AG09319 (cell line): ENCODE measurements at regions not wholly inside any gene's neighbourhood (a gene's known extent, or its start where the extent isn't known, plus 50 kb on each side); places are given as distances from the start of the nearest gene placed in this dataset.

Source experiments
- DNase-seq: peaks from one replicate; pipeline ENCODE4 v3.0.0-alpha.2; 2010; ENCODE audit warnings: low read depth; ENCODE audit errors: extremely low read depth
- CTCF ChIP-seq: IDR thresholded peaks from 2 replicates; pipeline ENCODE4 v1.5.1; 2011; ENCODE audit warnings: low read depth, mild to moderate bottlenecking, inconsistent platforms, low read length, moderate library complexity

DNA sequence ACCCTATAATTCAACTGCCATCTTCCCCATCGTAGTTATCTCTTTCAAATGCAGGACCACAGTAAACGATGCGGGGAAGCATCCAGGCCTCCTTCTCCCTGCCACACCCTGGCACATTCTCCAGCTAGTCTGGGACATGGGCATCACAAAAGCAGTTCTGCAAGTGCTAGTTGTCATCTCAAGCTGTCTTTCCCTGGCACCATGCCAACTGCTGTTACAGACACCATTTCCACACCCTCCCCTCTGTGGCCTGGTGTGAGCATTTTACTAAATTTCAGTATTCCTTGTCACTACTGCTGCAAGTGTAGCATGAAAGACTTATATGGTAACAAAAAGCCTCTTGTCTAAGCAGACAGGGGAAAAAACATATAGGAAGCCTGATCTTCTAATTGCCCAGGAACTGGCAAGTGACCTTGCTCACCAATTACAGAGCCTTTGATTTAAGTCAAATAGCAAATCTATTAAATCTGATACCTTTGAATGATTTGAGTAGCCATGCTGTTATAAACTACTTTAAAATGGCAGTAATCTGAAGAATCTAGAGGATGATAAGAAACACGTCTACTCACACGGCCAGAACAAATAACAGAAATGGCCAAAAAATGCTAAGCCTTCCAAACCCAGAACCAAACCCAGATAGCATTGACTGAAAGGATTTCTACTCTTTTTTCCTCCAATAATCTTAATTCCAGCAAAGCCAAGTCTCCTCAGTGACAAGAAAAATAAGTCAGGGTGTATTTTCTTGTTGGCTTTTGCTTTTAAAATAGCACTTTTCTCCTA is 179.0 kb downstream of the NUFIP1 start:
- TF ChIP-seq CTCF, result no peak
- DNase-seq, result no peak

DNA sequence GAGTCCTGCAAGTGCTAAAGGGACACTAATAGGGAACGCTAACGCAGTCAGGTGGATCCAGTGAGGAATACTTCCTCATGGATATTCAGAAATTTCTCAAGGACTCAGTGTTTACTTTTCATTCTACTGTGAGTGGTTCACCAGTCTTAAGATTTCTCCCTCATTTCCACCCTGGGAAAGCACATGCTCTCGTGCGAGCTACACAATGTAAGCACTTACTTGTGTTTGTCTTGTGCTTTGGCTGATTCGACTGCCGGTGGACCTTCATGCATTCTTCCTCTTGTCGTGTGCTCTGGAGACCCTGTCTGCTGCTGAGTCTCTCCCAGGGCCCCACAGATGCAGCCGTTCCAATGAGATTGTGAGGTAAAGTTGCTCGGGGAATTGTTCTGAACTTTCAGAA is 180.1 kb downstream of the NUFIP1 start:
- no peak for DNase-seq
- no peak for TF ChIP-seq CTCF

DNA sequence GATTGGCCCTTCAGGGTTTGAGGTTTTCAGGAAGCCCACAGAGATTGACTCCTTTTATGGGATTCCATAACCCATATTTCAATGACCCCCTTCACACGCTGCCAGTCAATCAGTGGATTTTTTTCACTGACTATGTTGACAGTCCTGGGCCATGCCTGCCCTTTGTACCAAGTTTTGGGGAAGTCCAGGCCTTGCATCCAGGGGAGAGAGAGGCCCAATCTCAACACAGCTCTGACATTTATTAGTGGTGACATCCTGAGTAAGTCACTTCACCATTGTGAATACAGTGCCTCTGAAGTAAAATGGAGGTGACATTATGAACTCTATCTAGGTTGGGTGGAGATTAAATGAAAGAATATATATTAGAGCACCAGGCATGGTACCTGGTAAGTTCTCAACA is 181.1 kb downstream of the NUFIP1 start:
- TF ChIP-seq CTCF, result no peak
- no peak for DNase-seq

DNA sequence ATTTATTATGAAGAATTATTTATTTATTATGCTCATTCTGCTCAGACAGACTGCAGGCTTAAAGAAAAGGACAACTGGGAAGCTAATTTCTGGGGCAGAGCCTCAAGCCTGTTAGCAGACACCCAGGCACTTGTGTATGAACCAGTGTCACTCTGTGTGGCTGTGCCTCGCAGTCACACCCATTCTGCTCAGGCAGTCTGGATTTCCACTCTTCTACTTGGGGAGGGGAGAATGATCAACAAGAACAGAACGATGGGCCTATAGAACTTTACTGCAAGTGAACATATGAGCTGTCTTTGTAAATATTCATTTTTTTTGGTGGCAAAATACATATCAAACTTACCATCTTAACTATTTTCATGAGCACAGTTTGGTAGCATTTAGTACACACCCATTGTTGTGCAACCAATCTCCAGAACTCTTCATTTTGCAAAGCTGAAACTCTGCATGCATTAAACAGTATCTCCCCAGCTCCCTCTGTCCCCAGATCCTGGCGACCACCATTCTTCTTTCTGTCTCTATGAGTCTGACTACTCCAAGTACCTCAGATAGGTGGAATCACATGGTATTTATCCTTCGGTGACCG is 181.7 kb downstream of the NUFIP1 start:
- no peak for TF ChIP-seq CTCF

DNA sequence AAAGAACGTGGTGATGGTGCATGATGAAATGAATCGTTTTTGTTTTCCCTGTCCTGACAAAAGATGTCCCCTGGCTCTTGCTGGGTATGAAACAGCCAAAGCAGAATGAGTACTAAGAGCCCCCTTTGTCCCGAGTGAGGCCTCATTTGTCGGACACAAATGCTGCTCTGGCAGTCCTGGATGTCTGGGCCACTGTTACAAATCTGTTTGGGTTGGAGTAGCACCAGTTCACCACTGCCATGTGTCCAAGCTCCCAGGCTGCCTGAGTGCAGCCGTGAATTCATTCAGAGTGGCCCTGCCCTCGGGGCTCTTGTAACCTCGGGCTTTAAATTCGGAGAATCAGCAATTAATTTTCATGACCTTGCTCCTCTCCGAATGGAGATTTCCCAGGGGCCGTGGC is 182.4 kb downstream of the NUFIP1 start:
- DNase-seq, result no peak
- TF ChIP-seq CTCF, result no peak

More for the DNA sequence above, 181.7 kb downstream of the NUFIP1 start:
- DNase-seq, result no peak

DNA sequence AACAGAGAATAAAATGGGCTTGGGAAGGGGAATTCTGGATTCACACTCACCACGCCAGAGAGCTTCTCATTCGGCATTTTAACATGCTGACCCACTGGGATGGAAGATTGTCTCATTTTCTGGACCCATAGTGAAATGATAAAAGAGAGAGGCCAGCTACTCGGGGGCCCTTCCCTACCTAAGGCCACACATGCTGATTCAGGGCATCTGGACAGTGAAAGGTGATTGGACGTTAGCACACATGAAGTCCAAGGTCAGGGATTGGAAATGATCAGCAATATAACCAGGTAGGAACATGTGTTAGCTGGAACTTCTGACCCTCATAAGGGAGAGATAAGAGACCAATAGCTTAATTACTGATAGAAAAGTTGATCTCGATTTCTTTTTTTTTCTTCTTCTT is 183.7 kb downstream of the NUFIP1 start:
- DNase-seq, result no peak
- TF ChIP-seq CTCF, result no peak

GRCh38 chr13:44803390-44803789 is 185.9 kb downstream of the NUFIP1 start:
- no peak for DNase-seq
- no peak for TF ChIP-seq CTCF
